Lower leg skin (tissue), 3 donors: ENCODE measurements at regions not wholly inside any gene's neighbourhood (a gene's known extent, or its start where the extent isn't known, plus 50 kb on each side); places are given as distances from the start of the nearest gene placed in this dataset.

ENCODE experiments used
- POLR2A ChIP-seq, 2 donors: fragments of 450-650 bp; IDR thresholded peaks; one replicate each; pipeline ENCODE4 v1.6.1; 2016 to 2017; ENCODE audit warnings: antibody characterized with exemption in 2 of 2, mild to moderate bottlenecking in 1 of 2, moderate library complexity in 1 of 2
- TF ChIP-seq, protein P1 (sequence below), 3 donors: fragments of 450-650 bp; IDR thresholded peaks; one replicate each; pipeline ENCODE4 v1.5.1; 2016; ENCODE audit warnings: antibody characterized with exemption in 3 of 3, mild to moderate bottlenecking in 3 of 3, moderate library complexity in 2 of 3

DNA sequence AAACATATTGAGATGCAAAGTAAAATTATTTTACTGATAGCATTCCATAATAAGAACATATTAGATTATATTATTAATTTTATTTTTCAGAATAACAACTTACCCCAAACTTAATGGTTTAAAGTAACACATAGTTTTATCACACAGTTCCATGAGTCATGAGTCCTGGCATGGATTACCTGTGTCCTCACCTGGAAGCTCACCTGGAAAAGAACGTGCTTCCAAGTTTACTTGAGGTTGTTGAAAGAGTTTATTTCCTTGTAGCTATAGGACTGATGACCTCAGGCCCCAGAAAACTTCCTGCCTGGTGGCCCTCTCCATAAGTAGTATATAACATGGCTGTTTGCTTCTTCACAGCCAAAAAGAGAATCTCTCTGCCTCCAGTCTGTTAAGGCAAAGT lies 254.6 kb downstream of the TFEC start:
- TF ChIP-seq, protein P1, sequence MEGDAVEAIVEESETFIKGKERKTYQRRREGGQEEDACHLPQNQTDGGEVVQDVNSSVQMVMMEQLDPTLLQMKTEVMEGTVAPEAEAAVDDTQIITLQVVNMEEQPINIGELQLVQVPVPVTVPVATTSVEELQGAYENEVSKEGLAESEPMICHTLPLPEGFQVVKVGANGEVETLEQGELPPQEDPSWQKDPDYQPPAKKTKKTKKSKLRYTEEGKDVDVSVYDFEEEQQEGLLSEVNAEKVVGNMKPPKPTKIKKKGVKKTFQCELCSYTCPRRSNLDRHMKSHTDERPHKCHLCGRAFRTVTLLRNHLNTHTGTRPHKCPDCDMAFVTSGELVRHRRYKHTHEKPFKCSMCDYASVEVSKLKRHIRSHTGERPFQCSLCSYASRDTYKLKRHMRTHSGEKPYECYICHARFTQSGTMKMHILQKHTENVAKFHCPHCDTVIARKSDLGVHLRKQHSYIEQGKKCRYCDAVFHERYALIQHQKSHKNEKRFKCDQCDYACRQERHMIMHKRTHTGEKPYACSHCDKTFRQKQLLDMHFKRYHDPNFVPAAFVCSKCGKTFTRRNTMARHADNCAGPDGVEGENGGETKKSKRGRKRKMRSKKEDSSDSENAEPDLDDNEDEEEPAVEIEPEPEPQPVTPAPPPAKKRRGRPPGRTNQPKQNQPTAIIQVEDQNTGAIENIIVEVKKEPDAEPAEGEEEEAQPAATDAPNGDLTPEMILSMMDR (IDR thresholded peaks at IDR 0.05), result no peak
- no peak for TF ChIP-seq POLR2A (IDR thresholded peaks at IDR 0.05)
